ENCODE measurements at regions not wholly inside any gene's neighbourhood (a gene's known extent, or its start where the extent isn't known, plus 50 kb on each side); places are given as distances from the start of the nearest gene placed in this dataset.

- no peak for TF ChIP-seq CTCF (IDR thresholded peaks at IDR 0.05; ENCODE audit: control insufficient read depth, extremely low read depth, insufficient read depth)
- no peak overlapping the region for H3K4me3 ChIP-seq (ENCODE audit: low read depth, low read length)
- no peak for DNase-seq (ENCODE audit: low read depth)
These were observed 464.5 kb upstream of the CHAC2 start for GRCh38 chr2:53303012-53303578.

GRCh38 chr2:53302455-53302854, 465.1 kb upstream of the CHAC2 start:
- H3K4me3 ChIP-seq (ENCODE audit: low read depth, low read length): no peak overlapping the region
- DNase-seq (ENCODE audit: low read depth): no peak
- TF ChIP-seq CTCF (IDR thresholded peaks at IDR 0.05; ENCODE audit: control insufficient read depth, extremely low read depth, insufficient read depth): no peak

- DNase-seq (ENCODE audit: low read depth): no peak
- TF ChIP-seq CTCF (IDR thresholded peaks at IDR 0.05; ENCODE audit: control insufficient read depth, extremely low read depth, insufficient read depth): no peak
- no peak overlapping the region for H3K4me3 ChIP-seq (ENCODE audit: low read depth, low read length)
These were observed 478.1 kb upstream of the CHAC2 start for GRCh38 chr2:53289309-53290006.

- no peak overlapping the region for H3K4me3 ChIP-seq (ENCODE audit: low read depth, low read length)
- DNase-seq (ENCODE audit: low read depth): no peak
- no peak for TF ChIP-seq CTCF (IDR thresholded peaks at IDR 0.05; ENCODE audit: control insufficient read depth, extremely low read depth, insufficient read depth)
These were observed 481.3 kb upstream of the CHAC2 start for GRCh38 chr2:53286345-53286744.

GRCh38 chr2:53275743-53276142, 491.9 kb upstream of the CHAC2 start:
- TF ChIP-seq CTCF (IDR thresholded peaks at IDR 0.05; ENCODE audit: control insufficient read depth, extremely low read depth, insufficient read depth): no peak
- H3K4me3 ChIP-seq (ENCODE audit: low read depth, low read length): no peak overlapping the region
- no peak for DNase-seq (ENCODE audit: low read depth)

- TF ChIP-seq CTCF (IDR thresholded peaks at IDR 0.05; ENCODE audit: control insufficient read depth, extremely low read depth, insufficient read depth): no peak
- no peak for DNase-seq (ENCODE audit: low read depth)
- no peak overlapping the region for H3K4me3 ChIP-seq (ENCODE audit: low read depth, low read length)
These were observed 499.0 kb upstream of the CHAC2 start for GRCh38 chr2:53268626-53269025.

- no peak for DNase-seq (ENCODE audit: low read depth)
- no peak overlapping the region for H3K4me3 ChIP-seq (ENCODE audit: low read depth, low read length)
- peak; percentile 17; the same call in 1 of the 2 replicates for TF ChIP-seq CTCF (IDR thresholded peaks at IDR 0.05; ENCODE audit: control insufficient read depth, extremely low read depth, insufficient read depth)
These were observed 499.5 kb upstream of the CHAC2 start for GRCh38 chr2:53268086-53268485.

All from LNCaP clone FGC (cell line).